GM12878 (cell line): ENCODE measurements at regions not wholly inside any gene's neighbourhood (a gene's known extent, or its start where the extent isn't known, plus 50 kb on each side); places are given as distances from the start of the nearest gene placed in this dataset.

Experiments used
- ATF7 ChIP-seq: fragments of 450-650 bp; IDR thresholded peaks from 2 replicates; pipeline ENCODE4 v1.6.1; 2016; ENCODE audit warnings: low read depth, mild to moderate bottlenecking
- EZH2 ChIP-seq: IDR thresholded peaks from 2 replicates; pipeline ENCODE4 v1.6.1; 2012; ENCODE audit warnings: low read depth, mild to moderate bottlenecking, control low read depth, inconsistent platforms, low read length, borderline replicate concordance; ENCODE audit not compliant: control insufficient read depth
- POLR2AphosphoS5 ChIP-seq: IDR thresholded peaks from 2 replicates; pipeline ENCODE4 v1.6.1; 2011; ENCODE audit warnings: mild to moderate bottlenecking, low read length, inconsistent platforms
- RAD21 ChIP-seq: IDR thresholded peaks from 2 replicates; pipeline ENCODE4 v1.6.1; 2011; ENCODE audit warnings: mild to moderate bottlenecking, low read depth, low read length, moderate library complexity; ENCODE audit not compliant: insufficient read depth
- RELA ChIP-seq: fragments of 450-650 bp; IDR thresholded peaks from 2 replicates; pipeline ENCODE4 v1.8.0; 2014; ENCODE audit warnings: borderline replicate concordance; ENCODE audit not compliant: partially characterized antibody
- RFX5 ChIP-seq: IDR thresholded peaks from 2 replicates; pipeline ENCODE4 v1.6.1; 2011; ENCODE audit warnings: low read depth, low read length, improper control_type of control experiment
- TF ChIP-seq, protein P1 (sequence below), 3 experiments: IDR thresholded peaks in 2 of 3; conservative IDR thresholded peaks in 1 of 3; 2 replicates each; pipeline ENCODE4 v1.5.1; 2011; ENCODE audit warnings: low read depth in 3 of 3, low read length in 3 of 3, mild to moderate bottlenecking in 3 of 3, control low read depth in 2 of 3, moderate library complexity in 2 of 3, inconsistent platforms in 1 of 3, mixed read lengths in 1 of 3; ENCODE audit not compliant: control insufficient read depth in 2 of 3, insufficient read depth in 1 of 3; ENCODE audit errors: extremely low read depth in 1 of 3
- TF ChIP-seq, protein P2 (sequence below): IDR thresholded peaks from 2 replicates; pipeline ENCODE4 v1.6.1; 2011; ENCODE audit warnings: low read depth, low read length, improper control_type of control experiment, borderline replicate concordance
- TF ChIP-seq, protein P3 (sequence below): IDR thresholded peaks from 2 replicates; pipeline ENCODE4 v1.6.1; 2012; ENCODE audit warnings: mild to moderate bottlenecking, low read depth, low read length

DNA sequence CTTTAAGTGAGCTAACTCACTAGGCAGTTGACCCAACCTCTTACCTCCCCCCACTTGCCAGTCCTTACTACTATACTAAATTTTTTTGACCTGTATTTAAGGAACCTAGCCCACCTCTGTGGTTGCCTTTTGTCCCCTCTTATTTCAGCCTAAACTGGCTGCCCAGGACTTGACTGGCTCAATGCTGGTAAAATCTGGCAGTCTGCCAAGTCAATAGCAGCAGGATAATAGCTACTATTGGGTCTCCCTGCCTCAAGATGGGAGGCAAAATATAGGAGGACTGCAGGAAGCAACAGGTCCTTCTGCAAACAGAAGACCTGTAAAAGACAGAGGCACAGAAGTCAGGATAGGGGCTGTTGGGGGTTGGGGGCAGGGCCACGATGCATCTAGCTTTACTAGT, 144.2 kb upstream of the POGK start:
- TF ChIP-seq, protein P1, sequence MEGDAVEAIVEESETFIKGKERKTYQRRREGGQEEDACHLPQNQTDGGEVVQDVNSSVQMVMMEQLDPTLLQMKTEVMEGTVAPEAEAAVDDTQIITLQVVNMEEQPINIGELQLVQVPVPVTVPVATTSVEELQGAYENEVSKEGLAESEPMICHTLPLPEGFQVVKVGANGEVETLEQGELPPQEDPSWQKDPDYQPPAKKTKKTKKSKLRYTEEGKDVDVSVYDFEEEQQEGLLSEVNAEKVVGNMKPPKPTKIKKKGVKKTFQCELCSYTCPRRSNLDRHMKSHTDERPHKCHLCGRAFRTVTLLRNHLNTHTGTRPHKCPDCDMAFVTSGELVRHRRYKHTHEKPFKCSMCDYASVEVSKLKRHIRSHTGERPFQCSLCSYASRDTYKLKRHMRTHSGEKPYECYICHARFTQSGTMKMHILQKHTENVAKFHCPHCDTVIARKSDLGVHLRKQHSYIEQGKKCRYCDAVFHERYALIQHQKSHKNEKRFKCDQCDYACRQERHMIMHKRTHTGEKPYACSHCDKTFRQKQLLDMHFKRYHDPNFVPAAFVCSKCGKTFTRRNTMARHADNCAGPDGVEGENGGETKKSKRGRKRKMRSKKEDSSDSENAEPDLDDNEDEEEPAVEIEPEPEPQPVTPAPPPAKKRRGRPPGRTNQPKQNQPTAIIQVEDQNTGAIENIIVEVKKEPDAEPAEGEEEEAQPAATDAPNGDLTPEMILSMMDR (IDR thresholded peaks at IDR 0.05 in 2 of 3, conservative IDR thresholded peaks at IDR 0.05 in 1 of 3; ENCODE audit: control insufficient read depth in 2 of 3, extremely low read depth in 1 of 3, insufficient read depth in 1 of 3, low read depth in 3 of 3, low read length in 3 of 3) = no peak
- TF ChIP-seq, protein P2, sequence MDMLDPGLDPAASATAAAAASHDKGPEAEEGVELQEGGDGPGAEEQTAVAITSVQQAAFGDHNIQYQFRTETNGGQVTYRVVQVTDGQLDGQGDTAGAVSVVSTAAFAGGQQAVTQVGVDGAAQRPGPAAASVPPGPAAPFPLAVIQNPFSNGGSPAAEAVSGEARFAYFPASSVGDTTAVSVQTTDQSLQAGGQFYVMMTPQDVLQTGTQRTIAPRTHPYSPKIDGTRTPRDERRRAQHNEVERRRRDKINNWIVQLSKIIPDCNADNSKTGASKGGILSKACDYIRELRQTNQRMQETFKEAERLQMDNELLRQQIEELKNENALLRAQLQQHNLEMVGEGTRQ = no peak
- TF ChIP-seq ATF7 (no peak), RELA (no peak), EZH2 (no peak), RAD21 (no peak), RFX5 (no peak), POLR2AphosphoS5 (no peak)
- TF ChIP-seq, protein P3, sequence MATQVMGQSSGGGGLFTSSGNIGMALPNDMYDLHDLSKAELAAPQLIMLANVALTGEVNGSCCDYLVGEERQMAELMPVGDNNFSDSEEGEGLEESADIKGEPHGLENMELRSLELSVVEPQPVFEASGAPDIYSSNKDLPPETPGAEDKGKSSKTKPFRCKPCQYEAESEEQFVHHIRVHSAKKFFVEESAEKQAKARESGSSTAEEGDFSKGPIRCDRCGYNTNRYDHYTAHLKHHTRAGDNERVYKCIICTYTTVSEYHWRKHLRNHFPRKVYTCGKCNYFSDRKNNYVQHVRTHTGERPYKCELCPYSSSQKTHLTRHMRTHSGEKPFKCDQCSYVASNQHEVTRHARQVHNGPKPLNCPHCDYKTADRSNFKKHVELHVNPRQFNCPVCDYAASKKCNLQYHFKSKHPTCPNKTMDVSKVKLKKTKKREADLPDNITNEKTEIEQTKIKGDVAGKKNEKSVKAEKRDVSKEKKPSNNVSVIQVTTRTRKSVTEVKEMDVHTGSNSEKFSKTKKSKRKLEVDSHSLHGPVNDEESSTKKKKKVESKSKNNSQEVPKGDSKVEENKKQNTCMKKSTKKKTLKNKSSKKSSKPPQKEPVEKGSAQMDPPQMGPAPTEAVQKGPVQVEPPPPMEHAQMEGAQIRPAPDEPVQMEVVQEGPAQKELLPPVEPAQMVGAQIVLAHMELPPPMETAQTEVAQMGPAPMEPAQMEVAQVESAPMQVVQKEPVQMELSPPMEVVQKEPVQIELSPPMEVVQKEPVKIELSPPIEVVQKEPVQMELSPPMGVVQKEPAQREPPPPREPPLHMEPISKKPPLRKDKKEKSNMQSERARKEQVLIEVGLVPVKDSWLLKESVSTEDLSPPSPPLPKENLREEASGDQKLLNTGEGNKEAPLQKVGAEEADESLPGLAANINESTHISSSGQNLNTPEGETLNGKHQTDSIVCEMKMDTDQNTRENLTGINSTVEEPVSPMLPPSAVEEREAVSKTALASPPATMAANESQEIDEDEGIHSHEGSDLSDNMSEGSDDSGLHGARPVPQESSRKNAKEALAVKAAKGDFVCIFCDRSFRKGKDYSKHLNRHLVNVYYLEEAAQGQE = no peak
